ENCODE measurements at regions not wholly inside any gene's neighbourhood (a gene's known extent, or its start where the extent isn't known, plus 50 kb on each side); places are given as distances from the start of the nearest gene placed in this dataset.

DNA sequence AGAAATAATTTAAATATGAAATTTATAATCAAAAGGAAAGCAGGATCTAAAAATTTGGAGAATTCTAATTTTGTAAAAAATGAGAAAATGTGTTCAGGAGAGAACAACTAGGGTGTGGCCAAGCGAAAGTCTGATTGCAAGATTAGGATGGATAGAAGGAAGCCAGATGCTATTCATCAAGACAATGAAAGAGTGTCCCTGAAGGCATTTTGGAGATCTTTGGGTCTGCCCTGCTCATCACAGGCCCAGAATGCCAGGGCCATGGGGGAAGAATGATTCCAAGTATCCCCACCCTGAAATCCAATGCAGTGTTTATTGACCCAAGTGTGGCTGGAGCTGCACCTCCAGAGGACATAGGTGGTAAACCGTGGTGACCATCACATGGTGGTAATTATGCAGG lies 724.0 kb upstream of the FZD8 start:
- no peak for TF ChIP-seq POLR2A (IDR thresholded peaks at IDR 0.05)
- no peak for TF ChIP-seq CTCF (IDR thresholded peaks at IDR 0.05)
- intact Hi-C loops (cut with DNase I; ENCODE audit: low total_unique reads): no loop called here
- no peak for DNase-seq (ENCODE audit: low spot score in 2 of 2)
- H3K4me3 ChIP-seq (ENCODE audit: low read depth, poor library complexity, severe bottlenecking): no peak overlapping the region
- WGBS, 2 donors: 70 to 77% methylated on average over 2 of the region's 2 CpGs

- no peak for DNase-seq (ENCODE audit: low spot score in 2 of 2)
- TF ChIP-seq POLR2A (IDR thresholded peaks at IDR 0.05) (no peak), CTCF (IDR thresholded peaks at IDR 0.05) (no peak)
- 74 to 85% methylated on average over 2 of the region's 2 CpGs for WGBS, 2 donors
- no peak overlapping the region for H3K4me3 ChIP-seq (ENCODE audit: low read depth, poor library complexity, severe bottlenecking)
- intact Hi-C loops (cut with DNase I; ENCODE audit: low total_unique reads): no loop called here
Measured at GRCh38 chr10:36362257-36362656, 720.2 kb upstream of the FZD8 start.

DNA sequence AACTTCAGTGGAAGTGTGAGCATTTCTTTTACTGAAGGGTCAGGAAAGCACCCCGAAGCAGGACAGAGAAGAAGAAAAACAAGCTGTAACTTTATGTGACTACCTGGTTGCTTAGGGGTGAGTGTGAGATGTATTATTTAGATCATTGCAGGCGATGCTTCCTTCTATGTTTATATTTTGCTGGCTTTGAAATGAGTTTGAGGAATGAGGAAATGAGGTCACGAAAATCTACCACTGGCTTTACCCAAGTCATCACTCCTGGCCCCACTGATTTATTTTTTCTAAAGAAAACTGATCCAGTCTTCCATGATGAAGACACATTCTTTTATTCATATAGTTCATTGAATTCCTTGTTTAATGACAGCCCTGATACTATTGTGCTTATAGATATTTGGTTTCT lies 716.6 kb upstream of the FZD8 start:
- WGBS, 2 donors: 48 to 69% methylated on average over 3 of the region's 3 CpGs
- TF ChIP-seq CTCF (IDR thresholded peaks at IDR 0.05): no peak
- TF ChIP-seq POLR2A (IDR thresholded peaks at IDR 0.05): no peak
- H3K4me3 ChIP-seq (ENCODE audit: low read depth, poor library complexity, severe bottlenecking): no peak overlapping the region
- no peak for DNase-seq (ENCODE audit: low spot score in 2 of 2)
- intact Hi-C loops (cut with DNase I; ENCODE audit: low total_unique reads): no loop called here

GRCh38 chr10:36354633-36355032 lies 712.5 kb upstream of the FZD8 start:
- no peak for DNase-seq (ENCODE audit: low spot score in 2 of 2)
- WGBS, 2 donors: 93% methylated on average over 2 of the region's 2 CpGs
- intact Hi-C loops (cut with DNase I; ENCODE audit: low total_unique reads): no loop called here

DNA sequence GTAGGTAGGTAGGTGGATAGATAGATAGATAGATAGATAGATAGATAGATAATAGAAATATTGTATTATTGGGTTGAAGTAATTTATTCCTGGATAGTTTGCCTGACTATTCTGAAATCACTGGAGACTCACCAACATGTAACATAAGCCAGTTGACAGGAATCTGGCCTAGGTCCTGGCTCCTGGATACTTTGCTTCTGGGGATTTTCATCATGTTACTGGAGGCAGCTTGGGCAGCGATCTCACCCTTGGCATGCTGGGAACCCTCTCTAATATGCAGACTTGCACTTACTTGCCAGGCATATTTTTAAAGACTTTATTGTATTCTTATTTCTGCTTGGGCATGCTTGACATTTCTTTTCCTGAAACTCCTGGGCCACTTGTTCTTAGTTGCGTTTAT lies 709.1 kb upstream of the FZD8 start:
- 37 to 44% methylated on average over 2 of the region's 2 CpGs for WGBS, 2 donors
- intact Hi-C loops (cut with DNase I; ENCODE audit: low total_unique reads): no loop called here
- TF ChIP-seq CTCF (IDR thresholded peaks at IDR 0.05): no peak
- TF ChIP-seq POLR2A (IDR thresholded peaks at IDR 0.05): no peak
- DNase-seq (ENCODE audit: low spot score in 2 of 2): no peak
- H3K4me3 ChIP-seq (ENCODE audit: low read depth, poor library complexity, severe bottlenecking): no peak overlapping the region

More at GRCh38 chr10:36354633-36355032, 712.5 kb upstream of the FZD8 start:
- H3K4me3 ChIP-seq (ENCODE audit: low read depth, poor library complexity, severe bottlenecking): no peak overlapping the region
- no peak for TF ChIP-seq CTCF (IDR thresholded peaks at IDR 0.05)
- TF ChIP-seq POLR2A (IDR thresholded peaks at IDR 0.05): no peak

DNA sequence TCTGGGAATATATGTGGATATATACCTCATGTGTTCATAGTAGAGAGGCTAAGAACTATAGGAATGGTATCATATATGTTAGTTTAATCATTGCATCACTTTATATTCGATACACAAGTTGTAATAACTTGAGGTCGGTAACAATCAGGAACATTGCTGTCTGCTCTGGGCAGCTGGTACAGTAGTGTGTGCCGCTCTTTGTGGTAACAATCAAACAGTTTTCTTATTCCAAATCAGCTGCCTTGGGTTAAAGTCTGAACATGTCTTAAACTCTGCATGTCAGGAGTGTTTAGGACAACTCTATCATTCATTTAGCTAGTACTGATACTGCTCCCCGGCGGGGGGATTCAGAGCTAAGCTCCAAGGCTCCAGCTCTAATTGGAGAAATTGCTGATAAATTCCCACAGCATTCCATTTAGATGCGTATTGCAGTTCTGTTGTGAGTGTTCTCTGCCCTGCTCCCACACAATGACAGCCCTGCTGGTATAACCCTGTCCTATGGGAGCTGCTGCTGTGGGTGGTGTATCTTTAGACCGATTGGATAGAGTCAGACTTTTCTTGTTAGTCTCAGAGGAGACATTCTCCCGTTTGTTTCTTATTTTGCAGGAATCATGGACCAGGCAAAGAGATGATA lies 707.5 kb upstream of the FZD8 start:
- WGBS, 2 donors: 38 to 42% methylated on average over 8 of the region's 8 CpGs
- no peak for DNase-seq (ENCODE audit: low spot score in 2 of 2)
- TF ChIP-seq POLR2A (IDR thresholded peaks at IDR 0.05) (no peak), CTCF (IDR thresholded peaks at IDR 0.05) (no peak)
- H3K4me3 ChIP-seq (ENCODE audit: low read depth, poor library complexity, severe bottlenecking): no peak overlapping the region
- intact Hi-C loops (cut with DNase I; ENCODE audit: low total_unique reads): no loop called here

Measured in lower leg skin (tissue), 4 donors.